Neural cell (in vitro differentiated cells): ENCODE measurements at regions not wholly inside any gene's neighbourhood (a gene's known extent, or its start where the extent isn't known, plus 50 kb on each side); places are given as distances from the start of the nearest gene placed in this dataset.

Source experiments
- CTCF ChIP-seq: fragments of 450-650 bp; IDR thresholded peaks from 2 replicates; pipeline ENCODE4 v1.5.1; 2014; ENCODE audit warnings: antibody characterized with exemption, mild to moderate bottlenecking, moderate library complexity; ENCODE audit not compliant: poor library complexity, severe bottlenecking
- EP300 ChIP-seq: fragments of 450-650 bp; conservative IDR thresholded peaks from 2 replicates; pipeline ENCODE4 v1.6.1; 2014; ENCODE audit warnings: antibody characterized with exemption, mild to moderate bottlenecking, moderate library complexity; ENCODE audit not compliant: poor library complexity, severe bottlenecking
- EZH2 ChIP-seq: fragments of 200-600, 300-800 bp; shearing (Covaris generic), sonication (generic); IDR thresholded peaks from 2 replicates; pipeline ENCODE4 v1.6.1; 2014; ENCODE audit warnings: antibody characterized with exemption, low read length, borderline replicate concordance, mild to moderate bottlenecking; ENCODE audit not compliant: insufficient read depth, poor library complexity, severe bottlenecking
- MXI1 ChIP-seq: fragments of 450-650 bp; conservative IDR thresholded peaks from 2 replicates; pipeline ENCODE4 v1.6.1; 2014; ENCODE audit warnings: antibody characterized with exemption, mild to moderate bottlenecking; ENCODE audit not compliant: poor library complexity, severe bottlenecking
- POLR2AphosphoS5 ChIP-seq: IDR thresholded peaks from 2 replicates; pipeline ENCODE4 v1.6.1; 2012
- RAD21 ChIP-seq: fragments of 450-650 bp; conservative IDR thresholded peaks from 2 replicates; pipeline ENCODE4 v1.6.1; 2014; ENCODE audit warnings: antibody characterized with exemption, mild to moderate bottlenecking, moderate library complexity

- no peak for TF ChIP-seq CTCF
- TF ChIP-seq POLR2AphosphoS5 = no peak
- TF ChIP-seq EZH2 = no peak
- TF ChIP-seq EP300 = no peak
- no peak for TF ChIP-seq MXI1
- no peak for TF ChIP-seq RAD21
These were observed 95.7 kb downstream of the EMX2 start for GRCh38 chr10:117638200-117638599.
